Kidney tubule cell (primary cell): ENCODE measurements at regions not wholly inside any gene's neighbourhood (a gene's known extent, or its start where the extent isn't known, plus 50 kb on each side); places are given as distances from the start of the nearest gene placed in this dataset.
"Not testable (repeated sequence)": the region's sequence is repeated elsewhere in the genome, so short reads cannot be mapped to it uniquely, and the experiment has no call there.

Experiments used
- DNase-seq: peaks from one replicate; pipeline ENCODE4 v3.0.0-alpha.2; 2018; ENCODE audit warnings: low spot score

DNA sequence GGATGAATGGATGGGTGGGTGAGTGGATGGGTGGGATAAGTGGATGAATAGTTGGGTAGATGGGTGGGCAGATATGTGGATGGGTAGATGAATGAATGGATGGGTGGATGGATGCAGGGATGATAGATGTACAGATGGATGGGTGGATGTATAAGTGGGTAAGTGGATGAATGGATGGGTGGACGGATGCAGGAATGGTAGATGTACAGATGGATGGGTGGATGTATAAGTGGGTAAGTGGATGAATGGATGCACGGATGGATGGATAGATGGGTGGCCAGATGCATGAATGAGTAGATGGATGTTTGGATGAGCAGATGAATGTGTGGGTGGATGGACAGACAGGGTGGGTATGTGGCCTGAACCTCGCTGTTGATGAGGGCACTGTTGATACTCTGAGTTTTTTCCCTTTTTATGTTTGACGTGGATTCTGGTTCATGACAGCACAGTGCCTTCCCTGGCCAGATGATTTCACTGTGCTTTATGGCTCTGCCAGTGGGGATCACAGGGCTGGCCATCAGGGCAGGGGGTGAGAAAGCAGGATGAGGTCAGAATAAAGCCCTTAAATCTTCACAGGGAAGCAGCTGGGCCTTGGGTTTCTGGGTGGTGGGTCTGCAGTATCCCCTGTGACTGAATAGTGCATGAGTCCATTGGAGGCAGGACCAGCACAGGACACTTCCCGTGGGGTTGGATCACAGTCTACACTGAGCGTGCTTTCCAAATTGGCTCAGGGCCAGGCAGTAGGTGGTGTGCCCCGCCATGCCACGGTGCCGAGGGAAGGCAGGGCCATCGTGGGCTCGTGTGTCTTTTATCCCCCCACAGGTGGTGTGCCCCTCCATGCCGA, 213.2 kb downstream of the BANP start:
- not testable (repeated sequence) for DNase-seq

DNA sequence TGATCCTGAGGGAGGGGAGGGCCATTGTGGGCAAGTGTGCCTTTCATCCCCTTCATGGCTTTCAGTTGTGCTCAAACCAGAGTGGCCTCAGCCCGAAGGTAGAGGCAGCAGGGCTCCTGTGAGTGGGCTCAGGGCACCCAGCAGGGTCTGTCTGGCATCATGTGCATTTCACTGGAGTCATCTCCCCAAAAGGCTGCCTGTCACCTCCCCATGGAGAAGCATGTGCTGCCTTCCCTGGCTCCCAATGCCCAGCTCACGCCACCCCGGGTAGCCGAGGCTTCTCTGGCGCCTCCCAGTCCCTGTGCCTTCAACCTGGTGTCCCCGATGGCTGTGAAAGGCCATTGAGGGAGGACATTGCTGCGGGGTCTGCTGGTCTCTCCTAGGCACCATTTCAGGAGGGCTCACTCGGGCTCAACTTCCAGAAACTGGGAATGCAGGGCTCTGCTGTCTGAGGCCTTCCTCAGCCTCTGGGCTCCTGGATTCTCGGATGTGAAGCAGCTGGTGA, 213.9 kb downstream of the BANP start:
- not testable (repeated sequence) for DNase-seq

GRCh38 chr16:88165683-88166082, 214.4 kb downstream of the BANP start:
- not testable (repeated sequence) for DNase-seq

DNA sequence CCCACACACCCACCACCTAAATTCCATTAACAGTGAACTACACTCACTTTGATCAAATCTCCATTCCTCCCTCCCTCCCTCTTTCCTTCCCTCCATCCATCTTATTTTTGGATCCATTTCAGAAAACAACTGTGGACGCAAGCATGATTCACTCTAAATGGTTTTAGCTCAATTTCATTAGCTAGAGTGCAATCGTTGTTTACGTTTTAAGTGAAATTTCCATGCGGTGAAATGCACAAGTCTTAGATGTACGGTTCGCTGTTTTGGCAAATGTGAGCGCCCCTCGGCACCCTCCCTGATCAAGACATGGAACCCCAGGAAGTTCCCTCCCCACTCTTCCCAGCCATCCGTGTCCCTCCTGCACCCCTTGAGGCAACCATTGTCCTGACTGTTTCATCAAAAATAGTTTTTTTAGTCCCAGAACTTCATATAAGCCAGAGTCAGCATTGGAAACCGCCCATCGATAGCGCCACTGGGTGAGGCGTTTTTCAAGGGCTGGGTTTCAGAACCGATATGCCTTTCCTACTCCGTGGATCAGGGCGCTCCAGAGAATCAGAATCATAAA, 215.1 kb downstream of the BANP start:
- DNase-seq = not testable (repeated sequence)

- DNase-seq = not testable (repeated sequence)
These were observed 214.8 kb upstream of the ZNF469 start for GRCh38 chr16:88167798-88168556.

GRCh38 chr16:88168557-88168949, 214.2 kb upstream of the ZNF469 start:
- not testable (repeated sequence) for DNase-seq

- not testable (repeated sequence) for DNase-seq
These were observed 213.5 kb upstream of the ZNF469 start for GRCh38 chr16:88169136-88169830.

DNA sequence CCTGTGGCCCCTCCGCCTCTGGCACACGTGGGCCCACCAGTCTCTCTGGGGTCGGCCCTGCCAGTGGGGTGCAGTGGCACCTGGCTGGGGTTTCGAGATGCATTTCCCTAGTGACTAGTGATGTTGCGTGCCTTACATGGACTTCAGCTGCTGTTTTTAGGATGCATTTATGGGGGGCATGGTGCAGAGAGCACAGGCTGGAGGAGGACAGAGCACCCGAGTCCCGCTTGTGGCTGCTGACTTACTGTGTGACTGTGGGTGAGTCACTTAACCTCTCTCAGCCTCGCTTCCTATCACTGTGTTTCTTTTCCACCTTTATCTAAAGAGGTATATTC, 213.0 kb upstream of the ZNF469 start:
- not testable (repeated sequence) for DNase-seq

DNA sequence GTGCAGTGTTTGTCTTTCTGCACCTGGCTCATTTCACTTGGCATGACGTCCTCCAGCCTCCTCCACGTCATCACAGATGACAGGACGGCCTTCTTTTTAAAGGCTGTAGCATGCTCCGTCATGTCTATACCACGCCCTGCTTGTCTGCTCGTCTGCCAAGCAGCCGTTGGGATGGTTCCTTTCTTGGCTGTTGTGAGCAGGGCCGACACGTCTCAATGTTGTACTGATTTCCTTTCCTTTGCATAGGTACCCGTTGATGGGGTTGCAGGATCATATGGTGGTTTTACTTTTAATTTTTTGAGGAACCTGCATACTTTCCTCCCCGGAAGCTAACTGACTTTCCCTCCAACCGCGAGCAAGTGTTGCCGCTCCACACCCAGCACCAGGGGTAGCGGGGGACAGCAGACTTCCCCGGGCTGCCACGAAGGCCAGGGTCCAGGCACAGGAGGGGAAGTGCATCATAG, 212.2 kb upstream of the ZNF469 start:
- no peak for DNase-seq

DNA sequence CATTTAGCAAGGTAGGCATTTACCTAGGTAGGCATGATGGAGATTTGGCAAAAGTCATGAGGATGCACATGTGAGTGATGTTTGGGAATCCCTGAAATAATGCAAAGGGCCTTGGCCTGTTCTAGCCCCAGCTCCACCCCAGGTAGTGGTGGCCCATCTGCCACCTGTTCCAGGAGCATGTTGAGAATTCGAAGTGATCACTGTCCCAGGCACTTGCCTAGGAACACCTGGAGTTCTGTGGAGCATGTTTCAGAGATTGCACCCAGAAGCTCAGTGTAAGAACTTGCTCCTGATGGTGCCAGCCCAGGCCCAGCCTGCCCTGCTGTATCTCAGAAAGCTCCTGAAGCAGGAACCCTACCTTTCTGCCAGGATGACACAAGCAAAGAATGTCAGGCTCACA, 211.6 kb upstream of the ZNF469 start:
- not testable (repeated sequence) for DNase-seq

GRCh38 chr16:88176184-88176583, 206.6 kb upstream of the ZNF469 start:
- not testable (repeated sequence) for DNase-seq

GRCh38 chr16:88176591-88177180, 206.1 kb upstream of the ZNF469 start:
- not testable (repeated sequence) for DNase-seq

- DNase-seq = not testable (repeated sequence)
These were observed 204.5 kb upstream of the ZNF469 start for GRCh38 chr16:88178251-88178650.

- DNase-seq = not testable (repeated sequence)
These were observed 203.9 kb upstream of the ZNF469 start for GRCh38 chr16:88178896-88179295.

- DNase-seq = not testable (repeated sequence)
These were observed 199.5 kb upstream of the ZNF469 start for GRCh38 chr16:88182967-88183881.

GRCh38 chr16:88184053-88184452, 198.7 kb upstream of the ZNF469 start:
- DNase-seq = not testable (repeated sequence)

- not testable (repeated sequence) for DNase-seq
These were observed 198.0 kb upstream of the ZNF469 start for GRCh38 chr16:88184566-88185355.

GRCh38 chr16:88185406-88185805, 197.4 kb upstream of the ZNF469 start:
- DNase-seq = not testable (repeated sequence)
